ACHN (cell line): ENCODE measurements at regions not wholly inside any gene's neighbourhood (a gene's known extent, or its start where the extent isn't known, plus 50 kb on each side); places are given as distances from the start of the nearest gene placed in this dataset.

Experiments
- DNase-seq: peaks from one replicate; pipeline ENCODE4 v3.0.0-alpha.2; 2015
- in situ Hi-C: cut with HindIII; loops from 2 replicates; pipeline ENCODE4 v1.10.0; 2017; ENCODE audit warnings: low sequenced_read_pairs, low pct_ligation_motif_present, low pct_unique_long_range_greater_than_20kb

GRCh38 chr18:41357708-41358107 is 597.3 kb upstream of the PIK3C3 start:
- in situ Hi-C loops: no loop called here
- no peak for DNase-seq

GRCh38 chr18:41353777-41354528 is 601.1 kb upstream of the PIK3C3 start:
- no peak for DNase-seq
- in situ Hi-C loops: no loop called here

- in situ Hi-C loops: no loop called here
- DNase-seq: no peak
These were observed 603.6 kb upstream of the PIK3C3 start for GRCh38 chr18:41351430-41351829.

- no peak for DNase-seq
- in situ Hi-C loops: no loop called here
These were observed 608.0 kb upstream of the PIK3C3 start for GRCh38 chr18:41347057-41347456.

- in situ Hi-C loops: no loop called here
These were observed 611.2 kb upstream of the PIK3C3 start for GRCh38 chr18:41343808-41344207.

GRCh38 chr18:41338341-41338740 is 616.7 kb upstream of the PIK3C3 start:
- no peak for DNase-seq
- in situ Hi-C loops: no loop called here

More at GRCh38 chr18:41343808-41344207, 611.2 kb upstream of the PIK3C3 start:
- DNase-seq: no peak

- in situ Hi-C loops: no loop called here
- no peak for DNase-seq
These were observed 623.4 kb upstream of the PIK3C3 start for GRCh38 chr18:41331661-41332060.

- in situ Hi-C loops: no loop called here
- DNase-seq: no peak
These were observed 628.7 kb upstream of the PIK3C3 start for GRCh38 chr18:41326311-41326710.

- DNase-seq: no peak
- in situ Hi-C loops: no loop called here
These were observed 630.1 kb upstream of the PIK3C3 start for GRCh38 chr18:41324934-41325333.

- in situ Hi-C loops: no loop called here
- DNase-seq: no peak
These were observed 630.8 kb upstream of the PIK3C3 start for GRCh38 chr18:41324020-41324791.

GRCh38 chr18:41323044-41323443 is 632.0 kb upstream of the PIK3C3 start:
- no peak for DNase-seq
- in situ Hi-C loops: no loop called here

- in situ Hi-C loops: no loop called here
- DNase-seq: no peak
These were observed 634.9 kb upstream of the PIK3C3 start for GRCh38 chr18:41320100-41320499.

GRCh38 chr18:41315134-41315533 is 639.9 kb upstream of the PIK3C3 start:
- in situ Hi-C loops: no loop called here

GRCh38 chr18:41311571-41312547 is 643.2 kb upstream of the PIK3C3 start:
- in situ Hi-C loops: no loop called here
- no peak for DNase-seq

More at GRCh38 chr18:41315134-41315533, 639.9 kb upstream of the PIK3C3 start:
- no peak for DNase-seq

GRCh38 chr18:41297740-41298139 is 657.3 kb upstream of the PIK3C3 start:
- in situ Hi-C loops: no loop called here
- no peak for DNase-seq

GRCh38 chr18:41269294-41269693 is 685.7 kb upstream of the PIK3C3 start:
- in situ Hi-C loops: no loop called here

GRCh38 chr18:41268271-41268670 is 686.8 kb upstream of the PIK3C3 start:
- in situ Hi-C loops: no loop called here
- no peak for DNase-seq

More at GRCh38 chr18:41269294-41269693, 685.7 kb upstream of the PIK3C3 start:
- no peak for DNase-seq

GRCh38 chr18:41266616-41267015 is 688.4 kb upstream of the PIK3C3 start:
- in situ Hi-C loops: no loop called here
- no peak for DNase-seq

- in situ Hi-C loops: no loop called here
- DNase-seq: no peak
These were observed 688.8 kb upstream of the PIK3C3 start for GRCh38 chr18:41266204-41266603.
